A549 (cell line): ENCODE measurements at regions not wholly inside any gene's neighbourhood (a gene's known extent, or its start where the extent isn't known, plus 50 kb on each side); places are given as distances from the start of the nearest gene placed in this dataset.

Source experiments
- ATAC-seq, 2 experiments: fragments of 200-7000 bp in 1 of 2; fragments of >200 bp in 1 of 2; cut with Nextera tagmentation in 1 of 2; cut with Tn5 transposase in 1 of 2; 3 replicates each; pipeline versions ENCODE4 v1.8.0 to v1.9.1; 2018 to 2020; ENCODE audit warnings: mild to moderate bottlenecking in 1 of 2, moderate library complexity in 1 of 2
- CTCF ChIA-PET: fragments of 300-600 bp; sonication (Branson Sonifier 250); formaldehyde crosslinking; extraction: SDS; loops from one replicate; lab custom pipeline; 2021; ENCODE audit warnings: antibody characterized with exemption, inconsistent platforms; lab: Yijun Ruan, JAX
- POLR2A ChIA-PET: fragments of 350-600 bp; formaldehyde crosslinking; extraction: SDS; loops from one replicate; lab custom pipeline; 2021; ENCODE audit warnings: antibody characterized with exemption, inconsistent platforms; lab: Yijun Ruan, JAX
- DNase-seq, 2 experiments: peaks; one replicate each; pipeline versions ENCODE4 v3.0.0 to v3.0.0-alpha.2; 2011 to 2016; ENCODE audit warnings: low read depth in 1 of 2, low spot score in 1 of 2
- FAIRE-seq: peaks from 2 replicates; lab custom pipeline; 2011; peaks lifted over from hg19 to GRCh38; lab: Jason Lieb, UNC
- H3K27ac ChIP-seq, 2 experiments: fragments of >200 bp; sonication (Bioruptor Twin); formaldehyde crosslinking; 3 replicates each; pipeline ENCODE4 v1.5.1; 2016 to 2017
- H3K4me1 ChIP-seq: fragments of >200 bp; sonication (Bioruptor Twin); formaldehyde crosslinking; 3 replicates; pipeline ENCODE4 v1.6.1; 2016
- H3K4me2 ChIP-seq: fragments of >200 bp; sonication (Bioruptor Twin); formaldehyde crosslinking; 3 replicates; pipeline ENCODE4 v1.6.1; 2016
- H3K4me3 ChIP-seq: fragments of >200 bp; sonication (Bioruptor Twin); formaldehyde crosslinking; 3 replicates; pipeline ENCODE4 v1.5.1; 2016
- H3K9me3 ChIP-seq: fragments of >200 bp; sonication (Bioruptor Twin); formaldehyde crosslinking; 3 replicates; pipeline ENCODE4 v1.6.1; 2016
- CBX2 ChIP-seq: fragments of 200-600 bp; sonication (generic); IDR thresholded peaks from 2 replicates; pipeline ENCODE4 v1.6.1; 2016; ENCODE audit warnings: low read depth, mild to moderate bottlenecking, borderline replicate concordance
- CHD2 ChIP-seq: fragments of 150-350 bp; IDR thresholded peaks from 2 replicates; pipeline ENCODE4 v1.6.1; 2014; ENCODE audit warnings: low read length; ENCODE audit not compliant: partially characterized antibody
- E2F6 ChIP-seq: IDR thresholded peaks from 2 replicates; pipeline ENCODE4 v1.6.1; 2012; ENCODE audit warnings: low read depth, borderline replicate concordance
- EHMT2 ChIP-seq: fragments of 200-600 bp; sonication (generic); IDR thresholded peaks from 2 replicates; pipeline ENCODE4 v1.6.1; 2016; ENCODE audit warnings: antibody characterized with exemption, low read depth, mild to moderate bottlenecking, moderate library complexity
- FOSB ChIP-seq: fragments of 250-450 bp; sonication (Bioruptor Pico); IDR thresholded peaks from 2 replicates; pipeline ENCODE4 v1.5.0; 2020; ENCODE audit warnings: mild to moderate bottlenecking, moderate library complexity
- HOXA7 ChIP-seq: fragments of 250-450 bp; sonication (Bioruptor Pico); IDR thresholded peaks from 2 replicates; pipeline ENCODE4 v1.5.0; 2020; ENCODE audit warnings: mild to moderate bottlenecking, moderate library complexity
- HOXB5 ChIP-seq: fragments of 250-450 bp; sonication (Bioruptor Pico); IDR thresholded peaks from 2 replicates; pipeline ENCODE4 v1.5.0; 2020; ENCODE audit warnings: mild to moderate bottlenecking, moderate library complexity
- JUN ChIP-seq, 2 experiments: fragments of >200 bp; sonication (Bioruptor Twin); formaldehyde crosslinking; IDR thresholded peaks; 2 replicates in 1 of 2; 3 replicates in 1 of 2; pipeline ENCODE4 v1.6.1; 2016 to 2017
- JUNB ChIP-seq: fragments of >200 bp; sonication (Bioruptor Twin); formaldehyde crosslinking; IDR thresholded peaks from 2 replicates; pipeline ENCODE4 v1.6.1; 2016
- KDM5A ChIP-seq: fragments of 200-600 bp; sonication (generic); IDR thresholded peaks from 2 replicates; pipeline ENCODE4 v1.6.1; 2016; ENCODE audit warnings: antibody characterized with exemption, mild to moderate bottlenecking
- NPAS2 ChIP-seq: fragments of 250-450 bp; sonication (Bioruptor Pico); IDR thresholded peaks from 2 replicates; pipeline ENCODE4 v1.8.0; 2022; ENCODE audit warnings: mild to moderate bottlenecking, moderate library complexity, borderline replicate concordance
- PHF8 ChIP-seq: fragments of 200-600 bp; sonication (generic); IDR thresholded peaks from 2 replicates; pipeline ENCODE4 v1.6.1; 2016; ENCODE audit warnings: low read depth, mild to moderate bottlenecking, antibody characterized with exemption, moderate library complexity, borderline replicate concordance
- POLR2A ChIP-seq: IDR thresholded peaks from 2 replicates; pipeline ENCODE4 v1.6.1; 2012; ENCODE audit warnings: mild to moderate bottlenecking, low read length
- POLR2AphosphoS2 ChIP-seq: conservative IDR thresholded peaks from 2 replicates; pipeline ENCODE4 v1.6.1; 2012; ENCODE audit warnings: low read length, improper control_type of control experiment, inconsistent platforms
- RARB ChIP-seq: fragments of 250-450 bp; sonication (Bioruptor Pico); IDR thresholded peaks from 2 replicates; pipeline ENCODE4 v1.8.0; 2021; ENCODE audit warnings: mild to moderate bottlenecking, moderate library complexity
- RFX5 ChIP-seq: fragments of 450-650 bp; IDR thresholded peaks from 2 replicates; pipeline ENCODE4 v1.7.1; 2014; ENCODE audit warnings: antibody characterized with exemption, mild to moderate bottlenecking, moderate library complexity
- SREBF2 ChIP-seq: fragments of 450-650 bp; IDR thresholded peaks from 2 replicates; pipeline ENCODE4 v1.6.1; 2014; ENCODE audit warnings: mild to moderate bottlenecking, moderate library complexity
- TP53 ChIP-seq: fragments of 250-450 bp; sonication (Bioruptor Pico); IDR thresholded peaks from 2 replicates; pipeline ENCODE4 v1.5.0; 2021; ENCODE audit warnings: mild to moderate bottlenecking, moderate library complexity
- WGBS: methylation state at CpG from one replicate; pipeline ENCODE4 v1.1.6; 2017; ENCODE audit errors: missing lambda C conversion rate; 5-methylcytosine and 5-hydroxymethylcytosine counted together
- TF ChIP-seq, protein P1 (sequence below): fragments of 450-650 bp; IDR thresholded peaks from 2 replicates; pipeline ENCODE4 v1.6.1; 2014; ENCODE audit warnings: antibody characterized with exemption
- TF ChIP-seq, protein P2 (sequence below): fragments of 200-600 bp; sonication (generic); IDR thresholded peaks from 2 replicates; pipeline ENCODE4 v1.6.1; 2016; ENCODE audit warnings: antibody characterized with exemption, mild to moderate bottlenecking, moderate library complexity
- TF ChIP-seq, protein P3 (sequence below): fragments of 150-350 bp; IDR thresholded peaks from 2 replicates; pipeline ENCODE4 v1.6.1; 2014; ENCODE audit warnings: low read depth, mild to moderate bottlenecking, low read length

- CTCF ChIA-PET: interaction anchor here (1.2 kb wide), 1 partner anchor 10 kb away, joined by 4 read pairs; no protein-coding TSS in a partner anchor
- 9% methylated on average over 5 of the region's 5 CpGs for WGBS
- no peak overlapping the region for H3K27ac ChIP-seq
- no peaks in the 10 kb centered on the region for H3K9me3 ChIP-seq
- POLR2A ChIA-PET: no interaction called here
- ATAC-seq: no peak
- DNase-seq: no peak
- H3K4me1 ChIP-seq: no peaks in the 10 kb centered on the region
- no peak for FAIRE-seq
- no peak for TF ChIP-seq FOSB (CRISPR knock-in tag)
- TF ChIP-seq SREBF2: no peak
- TF ChIP-seq JUNB: no peak
- TF ChIP-seq CHD2: no peak
- TF ChIP-seq POLR2AphosphoS2: no peak
- no peak for TF ChIP-seq JUN (IDR thresholded peaks at IDR 0.05)
- TF ChIP-seq, protein P1, sequence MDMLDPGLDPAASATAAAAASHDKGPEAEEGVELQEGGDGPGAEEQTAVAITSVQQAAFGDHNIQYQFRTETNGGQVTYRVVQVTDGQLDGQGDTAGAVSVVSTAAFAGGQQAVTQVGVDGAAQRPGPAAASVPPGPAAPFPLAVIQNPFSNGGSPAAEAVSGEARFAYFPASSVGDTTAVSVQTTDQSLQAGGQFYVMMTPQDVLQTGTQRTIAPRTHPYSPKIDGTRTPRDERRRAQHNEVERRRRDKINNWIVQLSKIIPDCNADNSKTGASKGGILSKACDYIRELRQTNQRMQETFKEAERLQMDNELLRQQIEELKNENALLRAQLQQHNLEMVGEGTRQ: no peak
- no peak for TF ChIP-seq EHMT2
- TF ChIP-seq KDM5A: no peak
- TF ChIP-seq, protein P2, sequence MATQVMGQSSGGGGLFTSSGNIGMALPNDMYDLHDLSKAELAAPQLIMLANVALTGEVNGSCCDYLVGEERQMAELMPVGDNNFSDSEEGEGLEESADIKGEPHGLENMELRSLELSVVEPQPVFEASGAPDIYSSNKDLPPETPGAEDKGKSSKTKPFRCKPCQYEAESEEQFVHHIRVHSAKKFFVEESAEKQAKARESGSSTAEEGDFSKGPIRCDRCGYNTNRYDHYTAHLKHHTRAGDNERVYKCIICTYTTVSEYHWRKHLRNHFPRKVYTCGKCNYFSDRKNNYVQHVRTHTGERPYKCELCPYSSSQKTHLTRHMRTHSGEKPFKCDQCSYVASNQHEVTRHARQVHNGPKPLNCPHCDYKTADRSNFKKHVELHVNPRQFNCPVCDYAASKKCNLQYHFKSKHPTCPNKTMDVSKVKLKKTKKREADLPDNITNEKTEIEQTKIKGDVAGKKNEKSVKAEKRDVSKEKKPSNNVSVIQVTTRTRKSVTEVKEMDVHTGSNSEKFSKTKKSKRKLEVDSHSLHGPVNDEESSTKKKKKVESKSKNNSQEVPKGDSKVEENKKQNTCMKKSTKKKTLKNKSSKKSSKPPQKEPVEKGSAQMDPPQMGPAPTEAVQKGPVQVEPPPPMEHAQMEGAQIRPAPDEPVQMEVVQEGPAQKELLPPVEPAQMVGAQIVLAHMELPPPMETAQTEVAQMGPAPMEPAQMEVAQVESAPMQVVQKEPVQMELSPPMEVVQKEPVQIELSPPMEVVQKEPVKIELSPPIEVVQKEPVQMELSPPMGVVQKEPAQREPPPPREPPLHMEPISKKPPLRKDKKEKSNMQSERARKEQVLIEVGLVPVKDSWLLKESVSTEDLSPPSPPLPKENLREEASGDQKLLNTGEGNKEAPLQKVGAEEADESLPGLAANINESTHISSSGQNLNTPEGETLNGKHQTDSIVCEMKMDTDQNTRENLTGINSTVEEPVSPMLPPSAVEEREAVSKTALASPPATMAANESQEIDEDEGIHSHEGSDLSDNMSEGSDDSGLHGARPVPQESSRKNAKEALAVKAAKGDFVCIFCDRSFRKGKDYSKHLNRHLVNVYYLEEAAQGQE: no peak
- TF ChIP-seq, protein P3, sequence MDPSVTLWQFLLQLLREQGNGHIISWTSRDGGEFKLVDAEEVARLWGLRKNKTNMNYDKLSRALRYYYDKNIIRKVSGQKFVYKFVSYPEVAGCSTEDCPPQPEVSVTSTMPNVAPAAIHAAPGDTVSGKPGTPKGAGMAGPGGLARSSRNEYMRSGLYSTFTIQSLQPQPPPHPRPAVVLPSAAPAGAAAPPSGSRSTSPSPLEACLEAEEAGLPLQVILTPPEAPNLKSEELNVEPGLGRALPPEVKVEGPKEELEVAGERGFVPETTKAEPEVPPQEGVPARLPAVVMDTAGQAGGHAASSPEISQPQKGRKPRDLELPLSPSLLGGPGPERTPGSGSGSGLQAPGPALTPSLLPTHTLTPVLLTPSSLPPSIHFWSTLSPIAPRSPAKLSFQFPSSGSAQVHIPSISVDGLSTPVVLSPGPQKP: no peak
- no peak for TF ChIP-seq E2F6
- no peak for TF ChIP-seq HOXA7
- no peak for TF ChIP-seq NPAS2
- TF ChIP-seq PHF8: no peak
- TF ChIP-seq, all 56 proteins: peak for 0
- Histone ChIP-seq H3K4me3 (no peak overlapping the region), H3K4me2 (no peak overlapping the region)
Observed at GRCh38 chr2:16747257-16747656, 81.6 kb upstream of the CYRIA start.

- no peaks in the 10 kb centered on the region for H3K9me3 ChIP-seq
- FAIRE-seq (no peak), DNase-seq (no peak), ATAC-seq (no peak)
- no peak overlapping the region for H3K4me3 ChIP-seq
- WGBS: 37% methylated on average over 3 of the region's 3 CpGs
- H3K4me2 ChIP-seq: no peak overlapping the region
- H3K27ac ChIP-seq: no peak overlapping the region
- POLR2A ChIA-PET: no interaction called here
- TF ChIP-seq TP53 (CRISPR knock-in tag): no peak
- TF ChIP-seq FOSB (CRISPR knock-in tag): no peak
- no peak for TF ChIP-seq RFX5
- no peak for TF ChIP-seq RARB (CRISPR knock-in tag)
- TF ChIP-seq, all 56 proteins: peak for 0
- H3K4me1 ChIP-seq: no peaks in the 10 kb centered on the region
- CTCF ChIA-PET: interaction anchor here (0.9 to 1.2 kb wide), 2 partner anchors 10 to 808 kb away, joined by 3 to 4 read pairs; no protein-coding TSS in a partner anchor
Observed at GRCh38 chr2:16746833-16747232, 81.2 kb upstream of the CYRIA start.

GRCh38 chr2:16746329-16746728, 80.7 kb upstream of the CYRIA start:
- CTCF ChIA-PET: interaction anchor here (0.9 to 3.9 kb wide), 3 partner anchors 11 to 807 kb away, joined by 3 to 17 read pairs (median 4); no protein-coding TSS in a partner anchor
- WGBS: 20% methylated on average over 3 of the region's 4 CpGs
- H3K4me1 ChIP-seq: no peaks in the 10 kb centered on the region
- TF ChIP-seq NPAS2 (no peak), HOXB5 (CRISPR knock-in tag) (no peak), CBX2 (no peak), POLR2A (no peak)
- H3K27ac ChIP-seq: no peak overlapping the region
- no peak for DNase-seq
- H3K4me3 ChIP-seq: no peak overlapping the region
- no peak overlapping the region for H3K4me2 ChIP-seq
- no peaks in the 10 kb centered on the region for H3K9me3 ChIP-seq
- POLR2A ChIA-PET: no interaction called here
- ATAC-seq: no peak
- no peak for FAIRE-seq
